Tibial nerve (tissue), 4 donors: ENCODE measurements at regions not wholly inside any gene's neighbourhood (a gene's known extent, or its start where the extent isn't known, plus 50 kb on each side); places are given as distances from the start of the nearest gene placed in this dataset.

Experiments used
- DNase-seq, 2 donors: peaks; one replicate each; pipeline ENCODE4 v3.0.0-alpha.2; 2019; ENCODE audit warnings: low spot score in 2 of 2
- H3K27ac ChIP-seq, 4 donors: fragments of 200-600 bp; sonication (generic) in 3 of 4; one replicate each; pipeline ENCODE4 v1.5.1; 2017 to 2019; ENCODE audit warnings: mild to moderate bottlenecking in 1 of 4
- H3K27me3 ChIP-seq, 2 donors: fragments of 200-600 bp; sonication (generic) in 1 of 2; one replicate each; pipeline versions ENCODE4 v1.5.1 to v1.6.0; 2017 to 2019
- H3K36me3 ChIP-seq, 3 donors: fragments of 200-600 bp; sonication (generic); one replicate each; pipeline ENCODE4 v1.5.1; 2018 to 2019
- H3K4me1 ChIP-seq, 4 donors: fragments of 200-600 bp; sonication (generic) in 3 of 4; one replicate each; pipeline ENCODE4 v1.5.1; 2017 to 2019
- H3K4me3 ChIP-seq, 4 donors: fragments of 200-600 bp; sonication (generic) in 3 of 4; one replicate each; pipeline ENCODE4 v1.5.1; 2017 to 2019; ENCODE audit warnings: mild to moderate bottlenecking in 1 of 4, moderate library complexity in 1 of 4
- H3K9me3 ChIP-seq, 4 donors: fragments of 200-600 bp; sonication (generic) in 3 of 4; one replicate each; pipeline ENCODE4 v1.5.1; 2017 to 2019
- CTCF ChIP-seq, 5 experiments: fragments of 200-600 bp in 3 of 5; fragments of 450-650 bp in 2 of 5; sonication (generic) in 3 of 5; IDR thresholded peaks; one replicate each; pipeline ENCODE4 v1.5.1; 2016 to 2019; ENCODE audit warnings: antibody characterized with exemption in 5 of 5, mild to moderate bottlenecking in 3 of 5, moderate library complexity in 2 of 5
- EP300 ChIP-seq, 2 donors: sonication (generic); formaldehyde crosslinking; IDR thresholded peaks; one replicate each; pipeline ENCODE4 v1.6.1; 2017; ENCODE audit warnings: antibody characterized with exemption in 2 of 2, mild to moderate bottlenecking in 1 of 2
- POLR2A ChIP-seq, 2 donors: fragments of 450-650 bp; IDR thresholded peaks; one replicate each; pipeline ENCODE4 v1.6.1; 2017; ENCODE audit warnings: antibody characterized with exemption in 2 of 2, mild to moderate bottlenecking in 2 of 2, moderate library complexity in 2 of 2
- WGBS, 2 donors: methylation state at CpG; one replicate each; pipeline ENCODE4 v1.1.5; 2018; 5-methylcytosine and 5-hydroxymethylcytosine counted together

DNA sequence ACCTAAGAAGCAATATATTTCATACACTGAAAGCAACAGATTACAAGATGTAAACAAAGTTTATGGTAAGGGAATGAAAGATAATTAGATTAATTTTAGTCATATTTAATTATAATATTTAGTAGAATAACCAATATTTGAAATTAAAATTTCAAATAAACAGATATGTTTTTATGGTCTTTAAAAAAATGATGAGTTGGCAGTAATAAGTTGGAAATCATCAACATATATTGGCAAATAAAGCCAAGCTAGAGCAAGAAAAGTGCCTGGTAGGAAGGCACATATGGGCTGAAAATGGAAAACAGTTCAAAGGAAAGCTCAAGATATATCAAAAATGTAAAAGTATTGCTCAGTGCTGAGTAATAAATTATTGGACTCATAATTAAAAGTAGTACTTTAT, 1274.0 kb downstream of the AMY1C start:
- no peaks in the 10 kb centered on the region for H3K9me3 ChIP-seq

DNA sequence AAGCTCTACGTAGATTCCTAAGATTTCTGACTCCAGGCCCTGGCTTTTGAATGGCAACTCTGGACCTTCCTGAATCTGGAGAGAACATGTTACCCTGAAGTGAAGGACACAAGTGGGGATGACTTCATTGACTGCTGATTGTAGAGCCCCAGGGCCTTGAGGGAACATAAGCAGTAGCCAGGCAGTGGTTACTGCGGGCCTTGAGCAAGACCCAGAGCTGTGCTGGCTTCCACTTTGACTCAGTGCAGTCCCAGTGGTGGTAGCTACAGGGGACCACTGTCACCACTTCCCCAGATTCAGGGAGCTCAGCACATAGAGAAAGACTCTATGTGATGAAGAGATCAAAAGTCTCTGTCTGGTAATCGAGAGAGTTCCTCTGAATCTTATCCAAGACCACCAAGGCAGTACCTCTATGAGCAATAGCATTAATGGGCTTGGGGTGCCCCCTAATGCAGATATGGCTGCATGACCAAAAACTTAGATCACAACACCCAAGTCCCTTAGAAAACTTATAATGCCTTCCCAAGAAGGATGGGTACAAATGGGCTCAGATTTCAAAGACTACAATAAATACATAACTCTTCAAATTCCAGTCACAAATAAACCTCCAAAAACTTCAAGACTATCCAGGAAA, 1278.3 kb downstream of the AMY1C start:
- H3K4me3 ChIP-seq: no peak overlapping the region
- no peaks in the 10 kb centered on the region for H3K36me3 ChIP-seq
- no peaks in the 10 kb centered on the region for H3K4me1 ChIP-seq
- TF ChIP-seq POLR2A (IDR thresholded peaks at IDR 0.05) (no peak), CTCF (IDR thresholded peaks at IDR 0.05) (no peak), EP300 (IDR thresholded peaks at IDR 0.05) (no peak)
- H3K9me3 ChIP-seq: no peaks in the 10 kb centered on the region
- H3K27ac ChIP-seq: no peak overlapping the region
- DNase-seq: no peak
- H3K27me3 ChIP-seq: no peaks in the 10 kb centered on the region
- WGBS, 2 donors: 68 to 78% methylated on average over 3 of the region's 3 CpGs

More for the DNA sequence above, 1274.0 kb downstream of the AMY1C start:
- Histone ChIP-seq H3K27ac (no peak overlapping the region), H3K27me3 (no peaks in the 10 kb centered on the region), H3K4me3 (no peak overlapping the region), H3K4me1 (no peaks in the 10 kb centered on the region), H3K36me3 (no peaks in the 10 kb centered on the region)
- TF ChIP-seq EP300 (IDR thresholded peaks at IDR 0.05) (no peak), CTCF (IDR thresholded peaks at IDR 0.05) (no peak), POLR2A (IDR thresholded peaks at IDR 0.05) (no peak)
- DNase-seq: no peak

- Histone ChIP-seq H3K36me3 (no peaks in the 10 kb centered on the region), H3K27ac (no peak overlapping the region), H3K4me1 (no peaks in the 10 kb centered on the region), H3K27me3 (no peaks in the 10 kb centered on the region), H3K4me3 (no peak overlapping the region), H3K9me3 (peaks cover 0 to 3% (median 0%) of the 10 kb centered on the region in 4 donors)
- DNase-seq: no peak
- 87 to 89% methylated on average over 3 of the region's 3 CpGs for WGBS, 2 donors
- TF ChIP-seq EP300 (IDR thresholded peaks at IDR 0.05): no peak
- TF ChIP-seq POLR2A (IDR thresholded peaks at IDR 0.05): no peak
- TF ChIP-seq CTCF (IDR thresholded peaks at IDR 0.05): no peak
These were observed 1322.7 kb downstream of the AMY1C start for GRCh38 chr1:105072446-105072845.

- no peak for TF ChIP-seq POLR2A (IDR thresholded peaks at IDR 0.05)
- no peak for TF ChIP-seq EP300 (IDR thresholded peaks at IDR 0.05)
- TF ChIP-seq CTCF (IDR thresholded peaks at IDR 0.05): no peak
- DNase-seq: no peak
- H3K27me3 ChIP-seq: no peaks in the 10 kb centered on the region
- no peaks in the 10 kb centered on the region for H3K9me3 ChIP-seq
- no peaks in the 10 kb centered on the region for H3K4me1 ChIP-seq
- no peak overlapping the region for H3K4me3 ChIP-seq
- H3K27ac ChIP-seq: no peak overlapping the region
- no peaks in the 10 kb centered on the region for H3K36me3 ChIP-seq
- WGBS, 2 donors: 74 to 87% methylated on average over 3 of the region's 3 CpGs
These were observed 1323.2 kb downstream of the AMY1C start for GRCh38 chr1:105072850-105073249.

DNA sequence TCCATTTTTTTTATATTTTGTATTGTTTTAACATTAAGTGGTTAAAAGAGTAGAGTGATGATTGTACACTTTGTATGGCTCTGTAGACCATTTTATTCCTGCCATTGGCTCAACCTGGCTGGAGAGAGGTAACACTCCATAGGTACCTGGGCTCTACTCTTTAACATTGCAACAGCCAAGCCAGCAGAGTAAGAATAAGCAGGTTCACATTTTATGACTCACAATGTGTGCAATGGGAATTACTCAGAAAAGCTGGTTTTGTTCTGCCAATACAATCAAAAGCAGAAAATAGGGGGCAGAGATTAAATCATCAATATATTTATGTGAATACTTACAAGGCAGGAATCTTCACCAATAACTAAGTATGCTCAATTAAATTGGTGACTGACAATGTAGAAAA, 1324.0 kb downstream of the AMY1C start:
- Histone ChIP-seq H3K27me3 (no peaks in the 10 kb centered on the region), H3K27ac (no peak overlapping the region), H3K9me3 (no peaks in the 10 kb centered on the region), H3K4me3 (no peak overlapping the region), H3K4me1 (no peaks in the 10 kb centered on the region), H3K36me3 (no peaks in the 10 kb centered on the region)
- TF ChIP-seq POLR2A (IDR thresholded peaks at IDR 0.05) (no peak), CTCF (IDR thresholded peaks at IDR 0.05) (no peak)
- DNase-seq: no peak
